ENCODE measurements at regions not wholly inside any gene's neighbourhood (a gene's known extent, or its start where the extent isn't known, plus 50 kb on each side); places are given as distances from the start of the nearest gene placed in this dataset.

DNA sequence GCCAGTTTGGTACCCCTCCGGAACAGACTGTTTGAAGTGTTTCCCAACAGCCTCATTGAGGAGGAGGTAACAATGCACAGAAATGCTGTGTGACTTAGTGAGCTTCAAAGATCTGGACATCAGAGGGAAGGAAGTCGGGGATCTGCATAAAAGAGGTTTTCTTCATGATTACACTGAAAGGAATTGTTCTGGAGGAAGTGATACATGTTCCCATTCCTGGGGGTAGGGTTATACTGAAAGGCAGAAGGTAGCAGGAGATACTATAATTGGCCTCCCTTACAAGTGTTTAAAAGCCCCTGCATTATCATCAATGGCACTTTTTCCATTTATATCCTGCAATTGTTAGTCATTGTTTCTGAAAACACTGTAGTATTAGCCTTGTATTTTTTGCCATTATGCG lies 94.0 kb upstream of the DKK2 start:
- TF ChIP-seq EZH2 (IDR thresholded peaks at IDR 0.05; ENCODE audit: borderline replicate concordance, low read length), result no peak
- TF ChIP-seq, protein P1, sequence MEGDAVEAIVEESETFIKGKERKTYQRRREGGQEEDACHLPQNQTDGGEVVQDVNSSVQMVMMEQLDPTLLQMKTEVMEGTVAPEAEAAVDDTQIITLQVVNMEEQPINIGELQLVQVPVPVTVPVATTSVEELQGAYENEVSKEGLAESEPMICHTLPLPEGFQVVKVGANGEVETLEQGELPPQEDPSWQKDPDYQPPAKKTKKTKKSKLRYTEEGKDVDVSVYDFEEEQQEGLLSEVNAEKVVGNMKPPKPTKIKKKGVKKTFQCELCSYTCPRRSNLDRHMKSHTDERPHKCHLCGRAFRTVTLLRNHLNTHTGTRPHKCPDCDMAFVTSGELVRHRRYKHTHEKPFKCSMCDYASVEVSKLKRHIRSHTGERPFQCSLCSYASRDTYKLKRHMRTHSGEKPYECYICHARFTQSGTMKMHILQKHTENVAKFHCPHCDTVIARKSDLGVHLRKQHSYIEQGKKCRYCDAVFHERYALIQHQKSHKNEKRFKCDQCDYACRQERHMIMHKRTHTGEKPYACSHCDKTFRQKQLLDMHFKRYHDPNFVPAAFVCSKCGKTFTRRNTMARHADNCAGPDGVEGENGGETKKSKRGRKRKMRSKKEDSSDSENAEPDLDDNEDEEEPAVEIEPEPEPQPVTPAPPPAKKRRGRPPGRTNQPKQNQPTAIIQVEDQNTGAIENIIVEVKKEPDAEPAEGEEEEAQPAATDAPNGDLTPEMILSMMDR (conservative IDR thresholded peaks at IDR 0.05 in 1 of 2, IDR thresholded peaks at IDR 0.05 in 1 of 2; ENCODE audit: extremely low read depth in 1 of 2, insufficient read depth in 1 of 2, low read depth in 1 of 2, low read length in 2 of 2), result no peak

All from mammary epithelial cell (primary cell).